ENCODE measurements at regions not wholly inside any gene's neighbourhood (a gene's known extent, or its start where the extent isn't known, plus 50 kb on each side); places are given as distances from the start of the nearest gene placed in this dataset.

GRCh38 chr10:6892864-6893263 is 312.8 kb upstream of the PRKCQ start:
- intact Hi-C loops (cut with DNase I): no loop called here
- H3K4me1 ChIP-seq (ENCODE audit: insufficient read depth): no peaks in the 10 kb centered on the region
- no peak for TF ChIP-seq EP300 (IDR thresholded peaks at IDR 0.05)
- no peak for TF ChIP-seq POLR2A (IDR thresholded peaks at IDR 0.05)
- no peak for TF ChIP-seq CTCF (IDR thresholded peaks at IDR 0.05)
- no peak overlapping the region for H3K27ac ChIP-seq
- DNase-seq: no peak
- no peaks in the 10 kb centered on the region for H3K27me3 ChIP-seq
- H3K9me3 ChIP-seq: no peaks in the 10 kb centered on the region
- H3K4me3 ChIP-seq: no peak overlapping the region
- WGBS, 3 donors: 48 to 66% (median 52%) methylated on average over 2 of the region's 2 CpGs
- no peaks in the 10 kb centered on the region for H3K36me3 ChIP-seq

GRCh38 chr10:6891924-6892323 is 311.8 kb upstream of the PRKCQ start:
- 87 to 91% (median 89%) methylated on average over 4 of the region's 4 CpGs for WGBS, 3 donors
- Histone ChIP-seq H3K4me3 (no peak overlapping the region), H3K9me3 (no peaks in the 10 kb centered on the region), H3K27me3 (no peaks in the 10 kb centered on the region), H3K36me3 (no peaks in the 10 kb centered on the region), H3K4me1 (ENCODE audit: insufficient read depth) (no peaks in the 10 kb centered on the region), H3K27ac (no peak overlapping the region)
- DNase-seq: no peak
- intact Hi-C loops (cut with DNase I): no loop called here
- TF ChIP-seq CTCF (IDR thresholded peaks at IDR 0.05) (no peak), POLR2A (IDR thresholded peaks at IDR 0.05) (no peak), EP300 (IDR thresholded peaks at IDR 0.05) (no peak)

GRCh38 chr10:6889718-6890117 is 309.6 kb upstream of the PRKCQ start:
- intact Hi-C loops (cut with DNase I): no loop called here
- Histone ChIP-seq H3K4me3 (no peak overlapping the region), H3K27ac (no peak overlapping the region), H3K27me3 (no peaks in the 10 kb centered on the region), H3K4me1 (ENCODE audit: insufficient read depth) (no peaks in the 10 kb centered on the region), H3K9me3 (no peaks in the 10 kb centered on the region), H3K36me3 (no peaks in the 10 kb centered on the region)
- WGBS, 3 donors: 72 to 85% (median 82%) methylated on average over 3 of the region's 3 CpGs
- DNase-seq: no peak
- TF ChIP-seq EP300 (IDR thresholded peaks at IDR 0.05) (no peak), POLR2A (IDR thresholded peaks at IDR 0.05) (no peak), CTCF (IDR thresholded peaks at IDR 0.05) (no peak)

- no peak for DNase-seq
- Histone ChIP-seq H3K27ac (no peak overlapping the region), H3K36me3 (no peaks in the 10 kb centered on the region), H3K9me3 (no peaks in the 10 kb centered on the region), H3K27me3 (no peaks in the 10 kb centered on the region), H3K4me1 (ENCODE audit: insufficient read depth) (no peaks in the 10 kb centered on the region), H3K4me3 (no peak overlapping the region)
- TF ChIP-seq EP300 (IDR thresholded peaks at IDR 0.05): no peak
- intact Hi-C loops (cut with DNase I): no loop called here
- WGBS, 3 donors: 57 to 72% (median 69%) methylated on average over 2 of the region's 2 CpGs
Observed at GRCh38 chr10:6888434-6888833, 308.4 kb upstream of the PRKCQ start.

GRCh38 chr10:6885284-6885683 is 305.2 kb upstream of the PRKCQ start:
- Histone ChIP-seq H3K36me3 (no peaks in the 10 kb centered on the region), H3K27ac (no peak overlapping the region), H3K9me3 (no peaks in the 10 kb centered on the region), H3K4me3 (no peak overlapping the region), H3K4me1 (ENCODE audit: insufficient read depth) (no peaks in the 10 kb centered on the region), H3K27me3 (no peaks in the 10 kb centered on the region)
- intact Hi-C loops (cut with DNase I): no loop called here
- WGBS, 3 donors: 91 to 95% (median 93%) methylated on average over 2 of the region's 2 CpGs
- no peak for DNase-seq
- TF ChIP-seq CTCF (IDR thresholded peaks at IDR 0.05): no peak
- TF ChIP-seq POLR2A (IDR thresholded peaks at IDR 0.05): no peak
- TF ChIP-seq EP300 (IDR thresholded peaks at IDR 0.05): no peak
